Skeletal muscle tissue (tissue), 3 donors: ENCODE measurements at regions not wholly inside any gene's neighbourhood (a gene's known extent, or its start where the extent isn't known, plus 50 kb on each side); places are given as distances from the start of the nearest gene placed in this dataset.
"Not testable (repeated sequence)": the region's sequence is repeated elsewhere in the genome, so short reads cannot be mapped to it uniquely, and the experiment has no call there.

Source experiments
- H3K27ac ChIP-seq: one replicate; pipeline ENCODE4 v1.7.0; 2013; ENCODE audit warnings: mild to moderate bottlenecking, low read depth, low read length, inconsistent platforms
- H3K27me3 ChIP-seq, 3 donors: one replicate each; pipeline ENCODE4 v1.7.0; 2013; ENCODE audit warnings: low read length in 3 of 3; ENCODE audit not compliant: control insufficient read depth in 3 of 3, insufficient read depth in 3 of 3
- H3K36me3 ChIP-seq, 3 donors: one replicate each; pipeline ENCODE4 v1.7.0; 2013; ENCODE audit warnings: low read length in 3 of 3; ENCODE audit not compliant: control insufficient read depth in 3 of 3, insufficient read depth in 3 of 3
- H3K4me1 ChIP-seq, 3 donors: one replicate each; pipeline ENCODE4 v1.7.0; 2013; ENCODE audit warnings: low read length in 3 of 3, mild to moderate bottlenecking in 3 of 3; ENCODE audit not compliant: control insufficient read depth in 3 of 3, insufficient read depth in 3 of 3
- H3K4me3 ChIP-seq, 3 donors: one replicate each; pipeline ENCODE4 v1.7.0; 2013; ENCODE audit warnings: low read length in 3 of 3
- H3K9ac ChIP-seq, 3 donors: one replicate each; pipeline ENCODE4 v1.7.0; 2013; ENCODE audit warnings: low read length in 3 of 3, mild to moderate bottlenecking in 3 of 3, moderate library complexity in 2 of 3, low read depth in 1 of 3
- H3K9me3 ChIP-seq, 3 donors: one replicate each; pipeline ENCODE4 v1.7.0; 2013; ENCODE audit warnings: low read length in 3 of 3; ENCODE audit not compliant: control insufficient read depth in 3 of 3
- donor health status: Osteomylitis.

DNA sequence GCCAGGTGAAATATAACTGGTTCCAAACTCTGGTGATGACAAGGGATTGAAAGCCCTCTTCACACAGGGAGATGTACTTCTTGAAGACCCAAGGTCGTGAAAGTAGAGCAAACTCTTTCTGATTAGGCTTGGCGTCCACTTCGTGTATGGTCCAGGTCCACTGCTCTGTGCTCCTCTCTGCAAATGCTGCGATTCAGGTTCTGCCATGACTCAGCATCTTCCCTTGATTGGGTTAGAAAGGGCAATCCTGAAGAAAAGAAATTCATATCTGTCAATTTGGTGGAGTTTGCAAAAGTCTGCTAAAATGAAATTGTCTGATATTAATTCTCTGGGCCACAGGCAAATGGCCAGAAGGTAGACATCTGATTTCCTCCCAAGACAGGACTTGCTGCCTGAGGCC lies 431.4 kb downstream of the ACTR3B start:
- no peak overlapping the region for H3K9ac ChIP-seq
- H3K27ac ChIP-seq, result no peak overlapping the region
- peaks cover 0 to 2% (median 0%) of the 10 kb centered on the region in 3 donors for H3K4me1 ChIP-seq
- H3K4me3 ChIP-seq, result no peak overlapping the region
- H3K36me3 ChIP-seq, result no peaks in the 10 kb centered on the region
- H3K27me3 ChIP-seq, result peaks cover 0 to 4% (median 0%) of the 10 kb centered on the region in 3 donors
- H3K9me3 ChIP-seq, result no peaks in the 10 kb centered on the region

DNA sequence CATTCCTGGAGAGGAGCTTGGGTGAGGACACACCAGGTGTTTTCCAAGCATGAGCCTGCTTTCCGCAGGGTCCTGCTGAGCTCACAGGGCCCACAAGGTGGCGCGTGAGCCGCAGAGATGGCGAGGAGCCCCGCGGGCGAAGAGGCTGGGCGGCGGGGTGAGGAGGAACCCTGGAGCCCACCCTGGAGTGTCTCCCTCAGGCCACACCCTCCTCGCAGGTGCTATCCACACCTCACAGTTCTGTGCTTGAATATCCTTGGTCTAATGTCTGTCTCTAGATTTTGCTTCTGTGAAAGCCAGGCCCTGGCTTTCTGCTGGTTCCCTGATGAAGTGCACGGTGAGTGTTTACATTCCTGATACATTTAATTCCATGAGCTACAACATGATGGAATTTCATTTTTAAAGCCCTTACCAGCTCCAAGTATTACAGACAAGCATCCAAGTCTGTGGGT lies 433.6 kb downstream of the ACTR3B start:
- Histone ChIP-seq H3K4me1 (peaks cover 0 to 2% (median 0%) of the 10 kb centered on the region in 3 donors), H3K9ac (no peak overlapping the region), H3K27ac (no peak overlapping the region), H3K36me3 (no peaks in the 10 kb centered on the region), H3K9me3 (no peaks in the 10 kb centered on the region), H3K4me3 (no peak overlapping the region), H3K27me3 (peaks cover 0 to 4% (median 0%) of the 10 kb centered on the region in 3 donors)

DNA sequence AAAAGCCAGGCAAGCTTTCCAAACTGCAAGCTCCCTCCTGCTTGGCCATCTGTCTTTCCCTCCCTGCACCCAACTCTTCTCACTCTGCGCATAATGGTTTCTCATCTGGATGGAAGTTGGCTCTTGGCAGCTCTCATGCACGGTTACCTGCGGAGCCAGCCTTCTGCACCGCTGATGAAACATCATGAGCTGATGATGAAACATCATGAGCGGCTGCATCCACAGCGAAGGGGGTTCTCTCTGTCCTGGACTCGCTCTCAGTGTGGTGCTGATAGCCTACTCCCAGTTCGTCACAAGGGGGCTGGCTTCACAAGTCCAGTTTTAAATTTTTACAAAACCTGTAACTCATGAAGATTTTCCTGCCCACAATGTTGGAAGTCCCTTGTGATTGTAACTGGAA lies 457.5 kb downstream of the ACTR3B start:
- Histone ChIP-seq H3K4me1 (no peaks in the 10 kb centered on the region), H3K27ac (no peak overlapping the region), H3K36me3 (no peaks in the 10 kb centered on the region), H3K27me3 (no peaks in the 10 kb centered on the region), H3K9ac (no peak overlapping the region), H3K4me3 (no peak overlapping the region), H3K9me3 (peaks cover 0 to 5% (median 0%) of the 10 kb centered on the region in 3 donors)

DNA sequence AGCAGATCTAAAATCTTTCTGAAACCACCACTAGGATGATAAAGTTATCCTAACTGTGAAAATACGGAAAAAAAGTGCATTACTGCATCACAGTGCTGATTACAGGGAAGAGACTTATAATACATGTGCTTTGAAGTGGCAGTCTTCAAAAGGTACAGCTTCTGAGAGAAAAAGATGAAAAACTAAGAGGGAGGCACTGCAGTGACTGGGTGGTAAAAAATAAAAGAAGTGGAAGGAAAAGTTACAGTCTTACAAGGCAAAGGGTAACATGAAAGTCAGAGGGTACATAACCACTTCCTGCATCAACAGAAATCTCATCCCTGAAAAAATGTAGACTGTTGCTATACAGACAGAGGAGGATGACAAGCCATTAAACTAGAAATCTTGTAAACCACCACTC lies 465.3 kb downstream of the ACTR3B start:
- no peaks in the 10 kb centered on the region for H3K36me3 ChIP-seq

DNA sequence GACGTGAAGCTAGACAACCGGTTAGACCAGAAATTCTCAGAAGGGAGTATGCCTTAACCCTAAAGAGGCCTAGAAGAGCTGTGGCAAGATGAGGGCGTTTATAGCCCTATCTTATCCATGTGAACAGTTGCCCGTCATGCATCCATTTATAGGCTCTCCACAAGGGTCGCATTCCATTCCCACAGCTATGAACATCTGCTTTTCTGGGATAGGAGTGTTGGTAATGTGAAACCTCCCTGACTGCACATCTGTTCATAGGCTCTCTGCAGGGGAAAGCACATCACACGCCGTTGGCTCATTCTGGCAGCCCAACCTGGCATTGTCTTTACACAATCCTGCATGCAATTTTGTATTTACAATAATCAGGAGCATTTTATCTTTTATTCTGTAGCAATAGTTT lies 485.6 kb downstream of the ACTR3B start:
- H3K4me1 ChIP-seq, H3K4me3 ChIP-seq, H3K36me3 ChIP-seq, H3K27ac ChIP-seq, H3K27me3 ChIP-seq, H3K9me3 ChIP-seq, H3K9ac ChIP-seq: not testable (repeated sequence)

More for the DNA sequence above, 465.3 kb downstream of the ACTR3B start:
- no peak overlapping the region for H3K27ac ChIP-seq
- no peaks in the 10 kb centered on the region for H3K27me3 ChIP-seq
- H3K4me3 ChIP-seq, result no peak overlapping the region
- H3K9ac ChIP-seq, result no peak overlapping the region
- H3K4me1 ChIP-seq, result no peaks in the 10 kb centered on the region
- no peaks in the 10 kb centered on the region for H3K9me3 ChIP-seq

DNA sequence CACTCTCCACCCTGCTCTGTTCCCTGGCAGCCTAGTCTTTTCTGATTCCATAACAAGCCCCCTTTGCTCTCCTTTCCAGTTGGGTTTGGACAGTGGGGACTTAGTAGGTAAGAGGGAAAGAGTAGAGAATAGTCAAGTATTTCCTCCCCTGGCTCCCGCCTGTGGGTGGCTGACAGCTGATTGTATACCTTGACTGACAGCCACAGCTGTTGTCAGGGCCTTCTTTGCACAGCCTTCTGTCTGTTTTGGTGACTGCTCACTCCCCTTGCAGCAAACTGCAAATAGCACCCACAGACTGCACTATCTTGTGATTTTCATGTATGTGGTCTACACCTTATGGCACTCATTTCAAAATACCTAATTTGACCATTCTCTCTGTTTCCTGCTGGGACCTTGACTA lies 486.3 kb downstream of the ACTR3B start:
- Histone ChIP-seq H3K4me3 (no peak overlapping the region), H3K9me3 (peaks cover 0 to 3% (median 2%) of the 10 kb centered on the region in 3 donors), H3K27me3 (no peaks in the 10 kb centered on the region), H3K4me1 (no peaks in the 10 kb centered on the region), H3K36me3 (no peaks in the 10 kb centered on the region), H3K9ac (no peak overlapping the region), H3K27ac (no peak overlapping the region)

DNA sequence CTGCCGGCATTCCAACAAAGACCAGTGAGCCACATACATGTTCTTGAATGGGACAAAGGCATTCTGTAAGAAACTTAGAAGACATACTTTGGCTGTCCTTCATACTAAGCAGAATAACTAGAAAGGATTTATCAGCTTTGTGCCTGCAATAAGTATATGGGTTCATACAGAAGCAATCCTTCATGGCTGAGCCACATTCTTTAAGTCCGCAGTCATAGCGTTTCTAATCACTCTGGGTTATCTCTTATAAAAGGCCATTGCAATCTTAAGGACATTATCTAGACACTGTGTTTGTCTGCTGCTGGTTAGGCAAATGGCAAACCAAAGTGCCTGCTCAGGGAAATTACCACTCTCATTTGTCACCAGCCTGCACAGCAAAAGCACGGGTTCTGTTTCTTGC lies 488.4 kb downstream of the ACTR3B start:
- Histone ChIP-seq H3K9me3 (peaks cover 0 to 3% (median 2%) of the 10 kb centered on the region in 3 donors), H3K4me3 (no peak overlapping the region), H3K27ac (no peak overlapping the region), H3K4me1 (no peaks in the 10 kb centered on the region), H3K27me3 (no peaks in the 10 kb centered on the region), H3K9ac (no peak overlapping the region), H3K36me3 (no peaks in the 10 kb centered on the region)

DNA sequence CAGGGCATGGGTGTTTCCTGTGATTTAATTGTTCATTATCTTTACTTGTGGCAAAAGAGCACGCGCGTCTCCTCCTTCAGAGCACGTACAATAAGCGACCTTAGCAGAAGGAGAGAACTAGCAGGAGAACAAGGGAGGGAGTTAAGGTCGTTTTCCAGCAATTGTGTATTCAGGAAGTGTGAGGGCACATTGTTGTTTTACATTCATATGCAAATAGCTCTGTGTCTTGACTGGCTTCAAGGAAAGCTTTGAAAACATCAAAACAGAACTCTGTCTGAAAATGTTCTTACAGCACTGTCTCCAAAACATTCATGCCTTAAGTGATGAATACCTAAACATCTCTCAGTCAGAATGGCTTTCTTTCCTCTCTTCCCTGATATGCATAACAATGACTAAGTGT lies 499.1 kb downstream of the ACTR3B start:
- Histone ChIP-seq H3K27ac (no peak overlapping the region), H3K9me3 (no peaks in the 10 kb centered on the region), H3K36me3 (no peaks in the 10 kb centered on the region), H3K9ac (no peak overlapping the region), H3K4me1 (no peaks in the 10 kb centered on the region), H3K4me3 (no peak overlapping the region), H3K27me3 (no peaks in the 10 kb centered on the region)

DNA sequence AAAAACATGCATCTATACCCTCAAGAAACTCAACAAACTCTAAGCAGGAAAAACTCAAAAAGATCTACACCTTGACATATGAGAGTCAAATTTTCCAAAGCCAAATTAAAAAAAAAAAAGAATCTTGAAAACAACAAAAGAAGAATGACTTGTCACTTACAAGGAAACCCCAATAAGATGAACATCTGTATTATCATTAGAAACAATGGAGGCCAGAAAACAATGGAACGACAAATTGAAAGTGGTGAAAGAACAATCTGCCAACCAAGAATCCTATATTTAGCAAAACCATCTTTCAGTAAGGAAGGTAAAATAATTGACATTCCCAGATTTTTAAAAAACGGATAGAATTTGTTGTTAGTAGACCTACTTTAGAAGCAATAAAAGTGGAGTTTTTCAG lies 516.8 kb downstream of the ACTR3B start:
- Histone ChIP-seq H3K9me3 (no peaks in the 10 kb centered on the region), H3K4me3 (no peak overlapping the region), H3K9ac (no peak overlapping the region), H3K27me3 (no peaks in the 10 kb centered on the region), H3K36me3 (no peaks in the 10 kb centered on the region), H3K27ac (no peak overlapping the region), H3K4me1 (no peaks in the 10 kb centered on the region)

DNA sequence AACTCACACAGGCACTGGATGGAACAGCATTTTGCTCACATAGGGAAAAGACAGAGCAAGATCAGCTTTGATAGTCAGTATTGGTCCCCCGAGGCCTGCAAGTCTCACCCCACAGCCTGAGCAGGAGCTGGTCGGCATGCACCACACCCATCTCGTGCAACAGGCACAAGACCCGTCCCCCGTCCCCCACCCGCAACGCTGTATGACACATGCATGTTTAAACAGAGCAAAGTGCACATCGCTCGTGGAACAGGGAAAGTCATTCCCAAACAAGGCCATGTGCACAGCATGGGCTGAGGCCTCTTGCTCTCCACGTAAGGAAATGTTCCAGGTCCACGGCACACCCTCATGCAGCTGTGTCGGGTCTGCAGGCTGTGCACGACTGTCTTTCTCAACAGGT lies 527.2 kb downstream of the ACTR3B start:
- Histone ChIP-seq H3K9ac (no peak overlapping the region), H3K27ac (no peak overlapping the region), H3K4me3 (no peak overlapping the region), H3K27me3 (no peaks in the 10 kb centered on the region), H3K4me1 (no peaks in the 10 kb centered on the region), H3K36me3 (no peaks in the 10 kb centered on the region), H3K9me3 (peaks cover 0 to 3% (median 0%) of the 10 kb centered on the region in 3 donors)

DNA sequence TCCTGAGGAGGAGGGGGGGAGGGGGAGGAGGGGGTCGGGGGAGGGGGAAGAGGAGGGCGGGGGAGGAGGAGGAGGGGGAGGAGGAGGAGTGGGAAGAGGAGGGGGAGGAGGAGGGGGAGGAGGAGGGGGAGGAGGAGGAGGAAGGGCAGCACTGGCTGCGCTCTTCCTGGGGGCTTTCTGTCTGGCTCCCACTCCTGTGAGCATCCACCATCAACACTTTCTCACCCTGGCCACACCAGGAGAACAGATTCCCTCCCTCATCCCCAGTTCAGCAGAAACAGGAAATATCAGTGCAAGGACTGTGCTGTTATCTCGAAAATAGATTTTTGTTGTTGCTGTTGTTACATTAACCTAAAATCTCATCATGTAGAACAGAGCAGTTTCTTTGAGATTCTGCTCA lies 530.5 kb downstream of the ACTR3B start:
- H3K27me3 ChIP-seq, result no peaks in the 10 kb centered on the region
- no peaks in the 10 kb centered on the region for H3K4me1 ChIP-seq
- no peak overlapping the region for H3K9ac ChIP-seq
- peaks cover 0 to 3% (median 0%) of the 10 kb centered on the region in 3 donors for H3K9me3 ChIP-seq
- no peaks in the 10 kb centered on the region for H3K36me3 ChIP-seq
- no peak overlapping the region for H3K4me3 ChIP-seq
- H3K27ac ChIP-seq, result no peak overlapping the region
